ENCODE measurements at regions not wholly inside any gene's neighbourhood (a gene's known extent, or its start where the extent isn't known, plus 50 kb on each side); places are given as distances from the start of the nearest gene placed in this dataset.

GRCh38 chr7:25989140-25989705, 162.8 kb upstream of the NFE2L3 start:
- no peak overlapping the region for H3K27ac ChIP-seq

GRCh38 chr7:25994433-25994994, 157.5 kb upstream of the NFE2L3 start:
- Histone ChIP-seq H3K27ac (no peak overlapping the region), H3K4me3 (no peak overlapping the region)

More at GRCh38 chr7:25989140-25989705, 162.8 kb upstream of the NFE2L3 start:
- H3K4me3 ChIP-seq, result no peak overlapping the region

- Histone ChIP-seq H3K27ac (no peak overlapping the region), H3K4me3 (no peak overlapping the region)
Measured at GRCh38 chr7:25995216-25995615, 156.8 kb upstream of the NFE2L3 start.

- Histone ChIP-seq H3K4me3 (no peak overlapping the region), H3K27ac (no peak overlapping the region)
Measured at GRCh38 chr7:25996006-25996408, 156.0 kb upstream of the NFE2L3 start.

GRCh38 chr7:25998499-25998898, 153.5 kb upstream of the NFE2L3 start:
- Histone ChIP-seq H3K4me3 (no peak overlapping the region), H3K27ac (no peak overlapping the region)

- H3K4me3 ChIP-seq, result no peak overlapping the region
Measured at GRCh38 chr7:26000841-26001240, 151.2 kb upstream of the NFE2L3 start.

GRCh38 chr7:26001662-26002244, 150.2 kb upstream of the NFE2L3 start:
- no peak overlapping the region for H3K4me3 ChIP-seq

More at GRCh38 chr7:26000841-26001240, 151.2 kb upstream of the NFE2L3 start:
- no peak overlapping the region for H3K27ac ChIP-seq

GRCh38 chr7:26005683-26006410, 146.2 kb upstream of the NFE2L3 start:
- Histone ChIP-seq H3K27ac (no peak overlapping the region), H3K4me3 (no peak overlapping the region)

More at GRCh38 chr7:26001662-26002244, 150.2 kb upstream of the NFE2L3 start:
- H3K27ac ChIP-seq, result no peak overlapping the region

GRCh38 chr7:26006426-26006825, 145.6 kb upstream of the NFE2L3 start:
- no peak overlapping the region for H3K4me3 ChIP-seq
- no peak overlapping the region for H3K27ac ChIP-seq

GRCh38 chr7:26007510-26007909, 144.5 kb upstream of the NFE2L3 start:
- H3K4me3 ChIP-seq, result no peak overlapping the region
- H3K27ac ChIP-seq, result no peak overlapping the region

GRCh38 chr7:26008428-26008827, 143.6 kb upstream of the NFE2L3 start:
- no peak overlapping the region for H3K27ac ChIP-seq
- no peak overlapping the region for H3K4me3 ChIP-seq

- no peak overlapping the region for H3K27ac ChIP-seq
- no peak overlapping the region for H3K4me3 ChIP-seq
Measured at GRCh38 chr7:26011039-26011696, 140.8 kb upstream of the NFE2L3 start.

GRCh38 chr7:26013551-26014083, 138.4 kb upstream of the NFE2L3 start:
- Histone ChIP-seq H3K27ac (no peak overlapping the region), H3K4me3 (no peak overlapping the region)

GRCh38 chr7:26022982-26023381, 129.0 kb upstream of the NFE2L3 start:
- no peak overlapping the region for H3K27ac ChIP-seq
- no peak overlapping the region for H3K4me3 ChIP-seq

- Histone ChIP-seq H3K4me3 (no peak overlapping the region), H3K27ac (no peak overlapping the region)
Measured at GRCh38 chr7:26029911-26030310, 122.1 kb upstream of the NFE2L3 start.

GRCh38 chr7:26034391-26034790, 117.6 kb upstream of the NFE2L3 start:
- Histone ChIP-seq H3K27ac (no peak overlapping the region), H3K4me3 (no peak overlapping the region)

- H3K4me3 ChIP-seq, result no peak overlapping the region
- H3K27ac ChIP-seq, result no peak overlapping the region
Measured at GRCh38 chr7:26035552-26035951, 116.4 kb upstream of the NFE2L3 start.

GRCh38 chr7:26036092-26036491, 115.9 kb upstream of the NFE2L3 start:
- Histone ChIP-seq H3K4me3 (no peak overlapping the region), H3K27ac (no peak overlapping the region)

- no peak overlapping the region for H3K4me3 ChIP-seq
- no peak overlapping the region for H3K27ac ChIP-seq
Measured at GRCh38 chr7:26038201-26038990, 113.6 kb upstream of the NFE2L3 start.
